SK-N-SH (cell line): ENCODE measurements at regions not wholly inside any gene's neighbourhood (a gene's known extent, or its start where the extent isn't known, plus 50 kb on each side); places are given as distances from the start of the nearest gene placed in this dataset.
A peak's percentile ranks its signal among the peaks of the same experiment; 100 is the strongest.

Experiments
- CTCF ChIA-PET: fragments of 300-600, 350-600 bp; formaldehyde crosslinking; extraction: SDS; loops from one replicate; lab custom pipeline; 2021; lab: Yijun Ruan, JAX
- POLR2A ChIA-PET: fragments of 350-600 bp; sonication (Branson Sonifier 250); formaldehyde crosslinking; extraction: SDS; loops from one replicate; lab custom pipeline; 2020; ENCODE audit warnings: antibody characterized with exemption, inconsistent platforms; lab: Yijun Ruan, JAX
- DNase-seq: peaks from one replicate; pipeline ENCODE4 v3.0.0; 2012
- H2AFZ ChIP-seq: fragments of 200-600 bp; sonication (generic); 2 replicates; pipeline ENCODE4 v1.8.1; 2016; ENCODE audit warnings: antibody characterized with exemption, mild to moderate bottlenecking, low read depth
- H3F3A ChIP-seq: fragments of 200-600 bp; sonication (generic); replicated peaks from 2 replicates; pipeline ENCODE3; 2016; ENCODE audit warnings: antibody characterized with exemption, mild to moderate bottlenecking; ENCODE audit not compliant: insufficient read depth
- H3K27ac ChIP-seq, 2 experiments: fragments of 200-500 bp in 1 of 2; fragments of 200-600 bp in 1 of 2; sonication (Bioruptor generic) in 1 of 2; sonication (generic), shearing (Covaris generic) in 1 of 2; 2 replicates each; pipeline versions ENCODE4 v1.5.1 to v1.6.1; 2014 to 2016; ENCODE audit warnings: low read depth in 2 of 2, inconsistent platforms in 1 of 2, low read length in 1 of 2, mild to moderate bottlenecking in 1 of 2, mixed read lengths in 1 of 2
- H3K27me3 ChIP-seq: fragments of 200-600 bp; sonication (generic), shearing (Covaris generic); 2 replicates; pipeline ENCODE4 v1.6.1; 2016; ENCODE audit warnings: mixed run types; ENCODE audit not compliant: insufficient read depth
- H3K36me3 ChIP-seq, 2 experiments: fragments of 200-500 bp in 1 of 2; fragments of 200-600 bp in 1 of 2; sonication (Bioruptor generic) in 1 of 2; sonication (generic) in 1 of 2; replicated peaks in 1 of 2; 2 replicates each; pipeline versions ENCODE3 to v1.5.1; 2014 to 2016; ENCODE audit warnings: low read length in 1 of 2, mild to moderate bottlenecking in 1 of 2; ENCODE audit not compliant: insufficient read depth in 2 of 2, control insufficient read depth in 1 of 2
- H3K4me1 ChIP-seq, 2 experiments: fragments of 200-500 bp in 1 of 2; fragments of 200-600 bp in 1 of 2; sonication (Bioruptor generic) in 1 of 2; sonication (generic), shearing (Covaris generic) in 1 of 2; 2 replicates each; pipeline versions ENCODE4 v1.5.1 to v1.6.1; 2014 to 2016; ENCODE audit warnings: low read depth in 1 of 2, low read length in 1 of 2, mixed run types in 1 of 2; ENCODE audit not compliant: insufficient read depth in 2 of 2, control insufficient read depth in 1 of 2
- H3K4me2 ChIP-seq: fragments of 200-600 bp; sonication (generic), shearing (Covaris generic); 2 replicates; pipeline ENCODE4 v1.6.1; 2017; ENCODE audit warnings: mixed run types
- H3K4me3 ChIP-seq, 2 experiments: fragments of 200-500 bp in 1 of 2; fragments of 200-600 bp in 1 of 2; sonication (Bioruptor generic) in 1 of 2; sonication (generic), shearing (Covaris generic) in 1 of 2; 2 replicates each; pipeline versions ENCODE4 v1.5.1 to v1.8.1; 2014 to 2016; ENCODE audit warnings: low read depth in 2 of 2, inconsistent platforms in 1 of 2, low read length in 1 of 2, mild to moderate bottlenecking in 1 of 2, mixed read lengths in 1 of 2, moderate library complexity in 1 of 2
- H3K79me2 ChIP-seq: fragments of 200-600 bp; sonication (generic); 2 replicates; pipeline ENCODE4 v1.8.1; 2017; ENCODE audit warnings: mild to moderate bottlenecking; ENCODE audit not compliant: insufficient read depth
- H3K9ac ChIP-seq: fragments of 200-600 bp; sonication (generic); 2 replicates; pipeline ENCODE4 v1.6.1; 2017; ENCODE audit warnings: mixed run types
- H3K9me2 ChIP-seq: fragments of 200-600 bp; sonication (generic); 2 replicates; pipeline ENCODE4 v1.6.1; 2017; ENCODE audit warnings: mixed run types
- H3K9me3 ChIP-seq: fragments of 200-600 bp; sonication (generic); 2 replicates; pipeline ENCODE4 v1.6.1; 2017; ENCODE audit warnings: mixed run types, mild to moderate bottlenecking, moderate library complexity
- H4K20me1 ChIP-seq: fragments of 200-600 bp; sonication (generic); 2 replicates; pipeline ENCODE4 v1.6.1; 2017; ENCODE audit warnings: mild to moderate bottlenecking, mixed run types; ENCODE audit not compliant: insufficient read depth
- EZH2phosphoT487 ChIP-seq: fragments of 200-600 bp; sonication (generic); IDR thresholded peaks from 2 replicates; pipeline ENCODE4 v1.6.1; 2017; ENCODE audit warnings: low read depth, mixed run types, mild to moderate bottlenecking, antibody characterized with exemption, moderate library complexity, borderline replicate concordance
- GABPA ChIP-seq: IDR thresholded peaks from 2 replicates; pipeline ENCODE4 v1.4.0; 2012; ENCODE audit warnings: low read depth, mild to moderate bottlenecking
- GATA2 ChIP-seq: sonication (generic); formaldehyde crosslinking; IDR thresholded peaks from 2 replicates; pipeline ENCODE4 v1.5.0; 2020; ENCODE audit warnings: mild to moderate bottlenecking, missing genetic modification reagents
- JUND ChIP-seq: IDR thresholded peaks from 2 replicates; pipeline ENCODE4 v1.4.0; 2012
- MEF2A ChIP-seq: IDR thresholded peaks from 2 replicates; pipeline ENCODE4 v1.4.0; 2012; ENCODE audit warnings: low read depth, borderline replicate concordance
- MXI1 ChIP-seq: IDR thresholded peaks from 2 replicates; pipeline ENCODE4 v1.6.1; 2012; ENCODE audit warnings: mild to moderate bottlenecking, low read depth, low read length, improper control_type of control experiment
- POLR2AphosphoS5 ChIP-seq: IDR thresholded peaks from 2 replicates; pipeline ENCODE4 v1.6.1; 2012; ENCODE audit warnings: low read depth, low read length
- RCOR1 ChIP-seq: fragments of 150-350 bp; IDR thresholded peaks from 2 replicates; pipeline ENCODE4 v1.6.1; 2017; ENCODE audit warnings: antibody characterized with exemption, low read length
- REST ChIP-seq: IDR thresholded peaks from 2 replicates; pipeline ENCODE4 v1.6.1; 2012; ENCODE audit warnings: mild to moderate bottlenecking, low read depth, low read length, moderate library complexity
- RXRA ChIP-seq: IDR thresholded peaks from 2 replicates; pipeline ENCODE4 v1.4.0; 2012; ENCODE audit warnings: low read depth, mild to moderate bottlenecking, borderline replicate concordance
- SIN3A ChIP-seq: IDR thresholded peaks from 2 replicates; pipeline ENCODE4 v1.6.1; 2012; ENCODE audit warnings: low read depth, mild to moderate bottlenecking, low read length, moderate library complexity, borderline replicate concordance
- SMC3 ChIP-seq: IDR thresholded peaks from 2 replicates; pipeline ENCODE4 v1.6.1; 2012; ENCODE audit warnings: low read depth, low read length, improper control_type of control experiment
- TCF12 ChIP-seq: IDR thresholded peaks from 2 replicates; pipeline ENCODE4 v1.4.0; 2012
- USF1 ChIP-seq: IDR thresholded peaks from 2 replicates; pipeline ENCODE4 v1.4.0; 2012; ENCODE audit warnings: low read depth, borderline replicate concordance
- YY1 ChIP-seq: IDR thresholded peaks from 2 replicates; pipeline ENCODE4 v1.4.0; 2012; ENCODE audit warnings: low read depth, mild to moderate bottlenecking
- WGBS: methylation state at CpG from one replicate; pipeline ENCODE4 v1.1.6; 2017; ENCODE audit warnings: low lambda C conversion rate; 5-methylcytosine and 5-hydroxymethylcytosine counted together
- TF ChIP-seq, protein P1 (sequence below): IDR thresholded peaks from 2 replicates; pipeline ENCODE4; 2012

GRCh38 chr14:50040895-50041465 is 75.4 kb downstream of the VCPKMT start:
- Histone ChIP-seq H2AFZ (0 out of 2 replicates have a peak overlapping the region, but pooled peaks have one; percentile 48), H3K9me2 (no peaks in the 10 kb centered on the region), H3K79me2 (no peaks in the 10 kb centered on the region), H4K20me1 (no peaks in the 10 kb centered on the region), H3K4me3 (no peak overlapping the region), H3K9ac (peak overlapping the region; percentile 66; the same call in 1 of the 2 replicates), H3K4me1 (peaks cover 4 to 39% of the 10 kb centered on the region in 2 experiments; a peak in 3 of 4 replicates), H3K9me3 (no peaks in the 10 kb centered on the region), H3K36me3 (no peaks in the 10 kb centered on the region), H3K4me2 (peak overlapping the region; percentile 51; the same call in 1 of the 2 replicates), H3K27me3 (no peaks in the 10 kb centered on the region), H3F3A (peaks cover 48% of the 10 kb centered on the region), H3K27ac (peak overlapping the region in 1 of 2 experiments; percentile 92; a peak in 2 of 4 replicates)
- 95% methylated on average over 7 of the region's 7 CpGs for WGBS
- no peak for TF ChIP-seq TCF12
- TF ChIP-seq MXI1 = no peak
- no peak for TF ChIP-seq RCOR1
- ChIA-PET CTCF (interaction anchor here (1.5 kb wide), 1 partner anchor 12 kb away, joined by 3 read pairs; no protein-coding TSS in a partner anchor), POLR2A (no interaction called here)
- no peak for DNase-seq

GRCh38 chr14:50041980-50042379 is 74.4 kb downstream of the VCPKMT start:
- no peaks in the 10 kb centered on the region for H3K79me2 ChIP-seq
- no peak for TF ChIP-seq SMC3
- no peak for TF ChIP-seq RXRA
- peak; percentile 62 for TF ChIP-seq USF1
- no peak for TF ChIP-seq GATA2 (CRISPR knock-in tag)
- TF ChIP-seq, all 33 proteins: peak for 1
- peaks cover 4 to 39% of the 10 kb centered on the region in 2 experiments; a peak in 3 of 4 replicates for H3K4me1 ChIP-seq
- H3K36me3 ChIP-seq = no peaks in the 10 kb centered on the region
- H2AFZ ChIP-seq = no peak overlapping the region
- no peak overlapping the region for H3K9ac ChIP-seq
- no peak overlapping the region for H3K4me2 ChIP-seq
- H3K9me3 ChIP-seq = no peaks in the 10 kb centered on the region
- H3K4me3 ChIP-seq = no peak overlapping the region
- H3F3A ChIP-seq = peaks cover 49% of the 10 kb centered on the region
- 84% methylated on average over 2 of the region's 3 CpGs for WGBS
- no peak for DNase-seq
- no peaks in the 10 kb centered on the region for H3K9me2 ChIP-seq
- no peak overlapping the region for H3K27ac ChIP-seq
- ChIA-PET POLR2A (no interaction called here), CTCF (interaction anchor here (1.5 kb wide), 1 partner anchor 13 kb away, joined by 3 read pairs; no protein-coding TSS in a partner anchor)
- no peaks in the 10 kb centered on the region for H3K27me3 ChIP-seq
- no peaks in the 10 kb centered on the region for H4K20me1 ChIP-seq

GRCh38 chr14:50044042-50044651 is 72.2 kb downstream of the VCPKMT start:
- H3K36me3 ChIP-seq = no peaks in the 10 kb centered on the region
- H3K4me2 ChIP-seq = no peak overlapping the region
- POLR2A ChIA-PET = no interaction called here
- H3K79me2 ChIP-seq = no peaks in the 10 kb centered on the region
- peaks cover 30% of the 10 kb centered on the region for H3F3A ChIP-seq
- no peaks in the 10 kb centered on the region for H3K9me2 ChIP-seq
- 91% methylated on average over 4 of the region's 4 CpGs for WGBS
- no peak overlapping the region for H3K4me3 ChIP-seq
- no peak for DNase-seq
- H3K9ac ChIP-seq = peak overlapping the region; percentile 38; the same call in 1 of the 2 replicates
- H3K9me3 ChIP-seq = no peaks in the 10 kb centered on the region
- peak overlapping the region; percentile 57 for H2AFZ ChIP-seq
- H3K27me3 ChIP-seq = no peaks in the 10 kb centered on the region
- H3K27ac ChIP-seq = peak overlapping the region; percentile 71 to 81; a peak in 3 of 4 replicates
- CTCF ChIA-PET = no interaction called here
- H3K4me1 ChIP-seq = peaks cover 4 to 30% of the 10 kb centered on the region in 2 experiments; a peak in 3 of 4 replicates
- H4K20me1 ChIP-seq = no peaks in the 10 kb centered on the region
- TF ChIP-seq GATA2 (CRISPR knock-in tag) = no peak
- no peak for TF ChIP-seq EZH2phosphoT487
- TF ChIP-seq JUND = no peak
- no peak for TF ChIP-seq POLR2AphosphoS5
- TF ChIP-seq REST = no peak
- TF ChIP-seq SIN3A = no peak
- TF ChIP-seq GABPA = no peak
- TF ChIP-seq, protein P1, sequence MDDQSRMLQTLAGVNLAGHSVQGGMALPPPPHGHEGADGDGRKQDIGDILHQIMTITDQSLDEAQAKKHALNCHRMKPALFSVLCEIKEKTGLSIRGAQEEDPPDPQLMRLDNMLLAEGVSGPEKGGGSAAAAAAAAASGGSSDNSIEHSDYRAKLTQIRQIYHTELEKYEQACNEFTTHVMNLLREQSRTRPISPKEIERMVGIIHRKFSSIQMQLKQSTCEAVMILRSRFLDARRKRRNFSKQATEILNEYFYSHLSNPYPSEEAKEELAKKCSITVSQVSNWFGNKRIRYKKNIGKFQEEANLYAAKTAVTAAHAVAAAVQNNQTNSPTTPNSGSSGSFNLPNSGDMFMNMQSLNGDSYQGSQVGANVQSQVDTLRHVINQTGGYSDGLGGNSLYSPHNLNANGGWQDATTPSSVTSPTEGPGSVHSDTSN = no peak
- TF ChIP-seq YY1 = no peak
- no peak for TF ChIP-seq RXRA
- TF ChIP-seq MEF2A = no peak
